ENCODE measurements at regions not wholly inside any gene's neighbourhood (a gene's known extent, or its start where the extent isn't known, plus 50 kb on each side); places are given as distances from the start of the nearest gene placed in this dataset. TPM values are rescaled to one million over a fixed set of nuclear protein-coding genes. Genes with fewer than 3 reads are reported as not detected.
"Not testable (repeated sequence)": the region's sequence is repeated elsewhere in the genome, so short reads cannot be mapped to it uniquely, and the experiment has no call there.

DNA sequence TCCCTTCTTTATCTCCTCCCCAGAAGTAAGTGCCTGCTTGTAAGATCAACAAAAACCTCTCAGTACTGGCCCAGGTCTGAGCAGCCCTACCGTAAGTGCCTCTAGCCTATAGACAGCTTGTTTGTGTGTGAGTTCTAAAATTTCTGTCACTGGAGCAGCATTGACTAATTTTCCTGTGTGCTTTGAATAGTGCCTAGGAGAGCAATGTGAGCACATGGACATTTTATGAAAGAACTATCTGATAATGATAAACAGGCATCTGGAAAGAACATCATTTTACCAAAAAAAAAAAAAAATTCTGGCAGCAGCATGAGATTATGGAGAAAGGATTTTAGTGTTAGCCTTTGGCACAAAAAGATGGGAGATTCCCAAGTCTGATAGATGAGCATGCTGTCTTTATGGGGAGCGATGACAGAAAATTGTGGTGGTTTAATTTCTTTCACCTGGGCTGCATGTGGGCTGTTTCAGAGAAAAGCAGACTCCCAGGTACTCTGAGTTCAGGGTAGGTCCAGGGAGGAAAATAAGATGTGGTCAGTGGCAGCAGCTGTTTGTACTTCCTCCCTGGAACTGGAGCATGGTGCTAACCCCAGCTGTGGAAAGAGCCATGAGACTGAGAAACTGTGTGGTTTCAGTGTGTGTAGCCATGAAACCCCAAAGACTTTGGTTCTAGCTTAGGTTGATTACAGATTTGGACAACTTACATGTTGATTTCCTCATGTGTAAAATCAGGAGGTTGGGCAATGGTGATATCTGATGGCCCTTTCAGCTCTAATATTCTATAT lies 419.9 kb downstream of the NTRK2 start:
- H3K4me1 ChIP-seq (ENCODE audit: low read length) = no peaks in the 10 kb centered on the region
- H3K9ac ChIP-seq (ENCODE audit: low read length) = no peak overlapping the region
- DNase-seq = no peak

DNA sequence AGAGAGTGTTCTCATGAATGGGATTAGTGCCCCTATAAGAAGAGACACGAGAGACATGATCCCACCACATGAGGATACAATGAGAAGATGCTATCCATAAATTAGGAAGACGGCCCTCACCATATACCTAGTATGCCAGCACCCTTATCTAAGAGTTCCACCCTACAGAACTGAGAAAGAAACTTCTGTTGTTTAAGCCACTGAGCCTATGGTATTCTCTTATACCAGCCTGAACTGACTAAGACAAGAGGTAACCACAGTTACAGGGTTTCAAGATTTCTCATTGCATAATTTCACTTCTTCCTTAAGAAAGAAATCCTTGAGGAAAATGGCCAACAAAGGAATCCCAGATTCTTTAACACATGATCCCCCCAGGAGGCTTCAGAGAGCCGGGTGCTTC lies 412.4 kb downstream of the NTRK2 start:
- no peaks in the 10 kb centered on the region for H4K20me1 ChIP-seq (ENCODE audit: insufficient read depth, low read depth, low read length)
- H2AFZ ChIP-seq (ENCODE audit: low read length) = no peak overlapping the region
- no peaks in the 10 kb centered on the region for H3K9me2 ChIP-seq (replicated peaks; ENCODE audit: insufficient read depth, low read length)
- H3K27ac ChIP-seq (ENCODE audit: low read length) = no peak overlapping the region
- no peaks in the 10 kb centered on the region for H3K9me3 ChIP-seq (ENCODE audit: low read length)
- no peaks in the 10 kb centered on the region for H3K36me3 ChIP-seq (ENCODE audit: insufficient read depth, low read length)
- no peaks in the 10 kb centered on the region for H3K4me1 ChIP-seq (ENCODE audit: low read length)
- no peak overlapping the region for H3K4me3 ChIP-seq (ENCODE audit: low read length)
- H3K79me2 ChIP-seq (ENCODE audit: low read length) = no peaks in the 10 kb centered on the region
- H3K4me2 ChIP-seq (ENCODE audit: low read depth, low read length, poor library complexity, severe bottlenecking) = no peak overlapping the region
- H3K27me3 ChIP-seq (ENCODE audit: low read length) = no peaks in the 10 kb centered on the region
- no peak overlapping the region for H3K9ac ChIP-seq (ENCODE audit: low read length)
- no peak for DNase-seq

More for the DNA sequence above, 419.9 kb downstream of the NTRK2 start:
- Histone ChIP-seq H3K27ac (ENCODE audit: low read length) (no peak overlapping the region), H3K9me3 (ENCODE audit: low read length) (no peaks in the 10 kb centered on the region), H4K20me1 (ENCODE audit: insufficient read depth, low read depth, low read length) (no peaks in the 10 kb centered on the region), H3K36me3 (ENCODE audit: insufficient read depth, low read length) (no peaks in the 10 kb centered on the region), H3K27me3 (ENCODE audit: low read length) (no peaks in the 10 kb centered on the region), H3K4me2 (ENCODE audit: low read depth, low read length, poor library complexity, severe bottlenecking) (no peak overlapping the region), H3K4me3 (ENCODE audit: low read length) (no peak overlapping the region), H3K79me2 (ENCODE audit: low read length) (no peaks in the 10 kb centered on the region), H3K9me2 (replicated peaks; ENCODE audit: insufficient read depth, low read length) (no peaks in the 10 kb centered on the region), H2AFZ (ENCODE audit: low read length) (no peak overlapping the region)

DNA sequence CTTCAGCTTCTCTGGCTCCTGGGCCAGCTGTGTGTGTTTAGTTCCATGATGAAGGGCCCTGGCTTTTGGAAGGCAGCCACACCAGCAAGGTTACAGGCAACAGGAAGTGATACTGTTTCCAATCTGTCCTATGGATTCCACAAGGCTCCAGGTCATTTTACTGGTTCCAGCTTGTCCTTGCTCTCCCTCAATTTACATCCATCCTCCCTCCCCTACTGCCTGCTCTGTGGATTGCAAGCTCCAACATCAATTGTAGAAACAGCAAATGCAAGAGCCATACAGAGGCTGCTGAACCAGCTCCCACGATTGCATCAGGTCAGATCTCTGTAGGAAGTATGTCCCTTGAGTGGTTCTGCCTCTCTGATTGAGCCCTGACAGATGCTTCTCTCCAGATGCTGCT lies 409.8 kb downstream of the NTRK2 start:
- Histone ChIP-seq H3K4me2 (ENCODE audit: low read depth, low read length, poor library complexity, severe bottlenecking) (no peak overlapping the region), H3K27ac (ENCODE audit: low read length) (no peak overlapping the region), H3K9me2 (replicated peaks; ENCODE audit: insufficient read depth, low read length) (no peaks in the 10 kb centered on the region), H3K4me3 (ENCODE audit: low read length) (no peak overlapping the region), H3K9ac (ENCODE audit: low read length) (no peak overlapping the region), H3K9me3 (ENCODE audit: low read length) (no peaks in the 10 kb centered on the region), H3K4me1 (ENCODE audit: low read length) (no peaks in the 10 kb centered on the region), H4K20me1 (ENCODE audit: insufficient read depth, low read depth, low read length) (no peaks in the 10 kb centered on the region), H3K27me3 (ENCODE audit: low read length) (no peaks in the 10 kb centered on the region), H3K36me3 (ENCODE audit: insufficient read depth, low read length) (no peaks in the 10 kb centered on the region), H2AFZ (ENCODE audit: low read length) (no peak overlapping the region), H3K79me2 (ENCODE audit: low read length) (no peaks in the 10 kb centered on the region)
- no peak for DNase-seq

DNA sequence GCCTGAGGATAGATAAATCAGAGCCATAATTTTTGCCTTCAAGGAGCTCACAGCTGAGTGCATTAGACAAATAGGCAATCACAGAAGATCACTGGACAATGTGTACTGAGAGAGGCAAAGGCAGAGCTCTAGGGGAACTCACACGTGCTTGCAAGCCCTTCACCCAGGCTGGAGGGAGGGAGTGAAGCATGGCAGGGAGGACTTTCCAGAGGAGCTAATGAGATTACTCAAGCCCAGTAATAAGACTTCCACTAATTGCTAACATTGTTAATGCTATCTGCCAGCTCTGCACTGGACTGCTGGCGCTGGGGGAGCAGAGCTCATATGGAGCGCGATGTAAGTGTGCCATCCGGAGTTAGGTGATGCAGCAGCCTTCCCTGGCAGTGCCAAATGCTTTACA lies 408.4 kb downstream of the NTRK2 start:
- no peak for DNase-seq
- Histone ChIP-seq H3K4me1 (ENCODE audit: low read length) (no peaks in the 10 kb centered on the region), H3K36me3 (ENCODE audit: insufficient read depth, low read length) (no peaks in the 10 kb centered on the region), H3K27me3 (ENCODE audit: low read length) (no peaks in the 10 kb centered on the region), H3K27ac (ENCODE audit: low read length) (no peak overlapping the region), H3K9me3 (ENCODE audit: low read length) (no peaks in the 10 kb centered on the region), H4K20me1 (ENCODE audit: insufficient read depth, low read depth, low read length) (no peaks in the 10 kb centered on the region), H2AFZ (ENCODE audit: low read length) (no peak overlapping the region), H3K79me2 (ENCODE audit: low read length) (no peaks in the 10 kb centered on the region), H3K9ac (ENCODE audit: low read length) (no peak overlapping the region), H3K9me2 (replicated peaks; ENCODE audit: insufficient read depth, low read length) (no peaks in the 10 kb centered on the region), H3K4me2 (ENCODE audit: low read depth, low read length, poor library complexity, severe bottlenecking) (no peak overlapping the region), H3K4me3 (ENCODE audit: low read length) (no peak overlapping the region)

DNA sequence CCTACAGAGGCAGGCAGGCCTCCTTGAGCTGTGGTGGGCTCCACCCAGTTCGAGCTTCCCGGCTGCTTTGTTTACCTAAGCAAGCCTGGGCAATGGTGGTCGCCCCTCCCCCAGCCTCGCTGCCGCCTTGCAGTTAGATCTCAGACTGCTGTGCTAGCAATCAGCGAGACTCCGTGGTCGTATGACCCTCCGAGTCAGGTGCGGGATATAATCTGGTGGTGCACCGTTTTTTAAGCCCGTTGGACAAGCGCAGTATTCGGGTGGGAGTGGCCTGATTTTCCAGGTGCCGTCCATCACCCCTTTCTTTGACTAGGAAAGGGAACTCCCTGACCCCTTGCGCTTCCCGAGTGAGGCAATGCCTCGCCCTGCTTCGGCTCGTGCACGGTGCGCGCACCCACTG lies 407.6 kb downstream of the NTRK2 start:
- H3K27me3 ChIP-seq (ENCODE audit: low read length); H3K4me2 ChIP-seq (ENCODE audit: low read depth, low read length, poor library complexity, severe bottlenecking); H3K4me3 ChIP-seq (ENCODE audit: low read length); H4K20me1 ChIP-seq (ENCODE audit: insufficient read depth, low read depth, low read length); DNase-seq; H3K79me2 ChIP-seq (ENCODE audit: low read length); H3K9ac ChIP-seq (ENCODE audit: low read length); H3K36me3 ChIP-seq (ENCODE audit: insufficient read depth, low read length); H2AFZ ChIP-seq (ENCODE audit: low read length); H3K9me3 ChIP-seq (ENCODE audit: low read length); H3K4me1 ChIP-seq (ENCODE audit: low read length); H3K27ac ChIP-seq (ENCODE audit: low read length); H3K9me2 ChIP-seq (replicated peaks; ENCODE audit: insufficient read depth, low read length): not testable (repeated sequence)

Small RNA genes lying in the stretch of these regions (small RNA-seq; reads per million reads assigned to genes)
- gene UBE2V1P10 = not detected
